ENCODE measurements at regions not wholly inside any gene's neighbourhood (a gene's known extent, or its start where the extent isn't known, plus 50 kb on each side); places are given as distances from the start of the nearest gene placed in this dataset.

GRCh38 chr7:25738528-25738927 is 413.5 kb upstream of the NFE2L3 start:
- TF ChIP-seq CTCF (conservative IDR thresholded peaks at IDR 0.05; ENCODE audit: low read length) (no peak), EZH2phosphoT487 (IDR thresholded peaks at IDR 0.05; ENCODE audit: borderline replicate concordance, low read depth, low read length) (no peak)

Data from OCI-LY7 (cell line).